NCI-H524 treated with DMSO at 0.1 percent for 48 hours (cell line): ENCODE measurements at regions not wholly inside any gene's neighbourhood (a gene's known extent, or its start where the extent isn't known, plus 50 kb on each side); places are given as distances from the start of the nearest gene placed in this dataset.

Experiments
- DNase-seq: peaks from one replicate; lab custom pipeline; 2025; lab: John Stamatoyannopoulos, UW

DNA sequence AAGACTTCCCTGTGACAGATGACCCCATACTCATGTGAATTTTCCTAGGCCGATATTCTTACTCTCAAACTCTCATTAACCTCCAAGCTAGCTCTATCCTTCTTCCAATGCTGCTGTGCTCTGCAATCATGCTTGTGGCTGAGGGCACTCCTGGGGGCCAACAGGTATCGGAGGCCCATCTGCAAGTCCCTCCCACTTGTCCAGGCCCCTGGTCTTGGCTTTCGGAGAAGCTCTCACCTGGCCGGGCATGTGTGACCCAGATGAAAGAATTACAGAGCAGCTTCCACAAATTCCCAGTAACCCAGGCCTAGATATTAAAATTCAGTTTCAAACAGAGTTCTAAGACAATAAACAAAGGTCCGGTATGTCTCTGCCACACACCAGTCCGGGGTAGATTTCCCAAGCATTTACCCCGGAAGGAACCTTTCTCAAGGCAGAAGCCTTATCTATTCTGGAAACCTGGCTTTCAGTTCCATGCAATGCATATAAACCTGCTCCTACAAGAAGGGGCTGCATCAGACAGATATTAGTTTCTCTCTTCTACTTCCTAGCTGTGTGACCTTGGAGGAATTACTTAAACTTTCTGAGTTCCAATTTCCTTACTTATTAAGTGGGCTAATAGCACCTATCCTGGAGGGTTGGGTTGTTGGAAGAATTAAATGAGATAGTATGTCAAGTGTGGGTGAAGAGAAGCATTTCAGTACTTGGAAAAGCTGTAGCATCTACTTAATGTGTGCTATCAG lies 270.8 kb downstream of the PTTG2 start:
- DNase-seq = no peak

DNA sequence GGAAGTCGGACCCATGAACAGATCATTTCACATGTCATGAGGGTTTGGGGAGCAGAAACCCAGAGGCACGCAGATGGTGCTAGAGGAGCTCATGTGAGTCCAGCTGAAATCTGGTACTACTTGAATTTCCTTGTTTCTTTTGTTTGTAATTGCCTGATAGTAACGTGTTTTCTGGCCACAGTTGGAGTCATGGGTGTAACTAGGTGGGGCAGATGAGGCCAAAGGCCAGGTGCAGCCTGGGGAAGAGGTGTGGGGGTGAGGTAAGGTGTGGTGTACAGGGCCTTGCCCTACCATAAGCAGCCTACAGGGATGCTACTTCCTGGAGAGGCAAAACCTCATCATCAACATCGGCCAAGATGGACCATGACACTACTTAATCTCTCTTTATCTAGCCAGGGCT lies 271.4 kb downstream of the PTTG2 start:
- DNase-seq = no peak

DNA sequence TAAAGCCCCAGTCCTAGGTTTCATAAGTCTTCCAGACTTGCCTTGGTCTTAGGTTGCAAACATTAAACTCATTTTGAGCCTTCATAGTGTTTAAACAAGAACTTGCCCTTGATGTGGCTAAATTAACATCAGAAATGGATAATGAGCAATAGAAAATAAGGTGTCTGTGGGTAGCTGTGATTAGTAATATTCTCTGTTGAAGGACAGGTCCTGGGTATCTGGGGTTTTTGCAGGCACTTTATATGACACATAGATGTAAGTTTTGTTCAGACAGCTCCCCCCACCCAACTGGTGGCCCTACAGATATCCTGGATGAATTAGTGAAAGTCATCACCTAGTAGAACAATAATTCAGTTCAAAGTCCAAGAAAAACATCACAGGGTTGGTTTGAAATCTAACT lies 272.5 kb downstream of the PTTG2 start:
- no peak for DNase-seq

DNA sequence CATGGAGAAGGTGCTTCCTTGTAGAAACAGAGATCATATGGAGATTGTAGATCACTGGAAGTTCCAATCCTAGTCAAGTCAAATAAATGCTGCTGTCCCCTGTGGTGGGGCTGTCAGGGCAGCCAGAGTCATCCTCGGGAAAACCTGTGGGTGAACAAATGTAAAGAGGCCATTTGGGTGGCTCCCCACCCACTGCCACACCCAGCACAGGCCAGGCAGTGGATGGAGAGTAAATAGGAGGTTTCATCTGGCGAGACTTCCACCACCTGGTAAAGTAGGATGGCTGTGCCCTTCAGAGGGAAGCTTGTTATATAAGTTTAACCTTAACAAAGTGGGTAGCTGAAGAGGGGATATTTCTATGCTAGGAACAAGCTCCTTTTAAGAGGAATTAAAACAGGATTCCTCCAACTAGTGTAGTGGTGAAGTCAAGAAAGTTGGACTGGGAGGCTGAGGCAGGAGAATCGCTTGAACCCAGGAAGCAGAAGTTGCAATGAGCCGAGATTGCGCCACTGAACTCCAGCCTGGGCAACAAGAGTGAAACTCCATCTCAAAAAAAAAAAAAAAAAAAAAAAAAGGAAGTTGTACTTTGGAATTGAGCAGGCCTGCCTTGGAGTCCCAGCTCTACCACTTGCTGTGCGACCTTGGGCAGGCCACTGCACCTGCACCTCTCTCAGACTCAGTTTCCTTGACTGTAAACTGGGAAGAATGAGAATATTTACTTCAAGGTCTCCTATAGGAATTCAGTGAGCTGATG lies 273.7 kb downstream of the PTTG2 start:
- DNase-seq = no peak

DNA sequence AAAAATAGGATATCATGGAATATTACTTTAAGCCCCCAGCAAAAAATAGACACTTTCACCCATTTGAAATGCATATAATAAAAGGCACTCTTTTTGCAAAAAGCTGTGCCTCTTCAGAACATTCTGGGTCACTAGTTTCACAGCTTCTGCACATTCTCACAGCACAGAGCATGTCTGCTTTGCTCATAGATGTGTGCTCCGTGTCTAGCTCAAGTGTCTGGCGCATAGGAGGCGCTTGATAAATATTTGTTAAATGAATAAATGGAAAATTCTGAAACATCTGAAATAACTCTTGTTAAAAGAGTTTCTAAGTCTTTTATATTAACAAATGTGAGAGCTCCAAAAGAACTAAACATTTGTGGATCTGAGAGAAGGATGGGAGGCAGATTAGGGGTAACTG lies 275.2 kb downstream of the PTTG2 start:
- no peak for DNase-seq

DNA sequence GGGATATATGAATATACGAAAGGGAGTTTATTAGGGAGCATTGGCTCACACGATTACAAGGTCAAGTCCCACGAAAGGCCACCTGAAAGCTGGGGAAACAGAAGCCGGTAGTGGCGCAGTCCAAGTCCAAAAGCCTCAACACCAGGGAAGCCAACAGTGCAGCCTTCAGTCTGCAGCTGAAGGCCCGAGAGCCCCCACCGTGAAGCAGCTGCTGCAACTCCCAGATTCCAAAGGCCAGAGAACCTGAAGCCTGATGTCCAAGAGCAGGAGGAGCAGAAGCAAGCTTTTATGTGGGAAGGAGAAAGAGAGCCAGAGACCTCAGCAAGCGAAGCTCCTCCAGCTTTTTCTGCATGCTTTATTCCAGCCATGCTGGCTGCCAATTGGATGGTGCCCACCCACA lies 275.8 kb downstream of the PTTG2 start:
- DNase-seq = no peak

DNA sequence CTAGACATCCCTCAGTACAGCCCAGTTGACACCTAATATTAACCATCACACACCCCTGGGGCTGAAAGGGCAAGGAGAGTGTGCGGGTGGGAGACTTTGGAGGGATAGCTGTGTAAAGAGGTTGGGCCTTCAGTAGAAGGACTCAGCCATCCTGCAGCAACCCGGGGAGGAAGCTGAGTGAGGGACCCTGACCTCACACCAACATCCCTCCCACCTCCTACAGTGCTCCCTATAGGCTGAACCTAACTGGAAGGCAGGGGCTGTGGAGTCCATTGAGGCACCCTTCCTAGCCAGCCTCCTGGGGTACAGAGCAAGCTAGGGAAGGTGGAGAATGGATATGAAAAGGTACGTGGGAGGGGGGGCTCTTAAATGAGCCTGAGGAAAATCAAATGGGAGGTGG lies 276.3 kb downstream of the PTTG2 start:
- DNase-seq = no peak

DNA sequence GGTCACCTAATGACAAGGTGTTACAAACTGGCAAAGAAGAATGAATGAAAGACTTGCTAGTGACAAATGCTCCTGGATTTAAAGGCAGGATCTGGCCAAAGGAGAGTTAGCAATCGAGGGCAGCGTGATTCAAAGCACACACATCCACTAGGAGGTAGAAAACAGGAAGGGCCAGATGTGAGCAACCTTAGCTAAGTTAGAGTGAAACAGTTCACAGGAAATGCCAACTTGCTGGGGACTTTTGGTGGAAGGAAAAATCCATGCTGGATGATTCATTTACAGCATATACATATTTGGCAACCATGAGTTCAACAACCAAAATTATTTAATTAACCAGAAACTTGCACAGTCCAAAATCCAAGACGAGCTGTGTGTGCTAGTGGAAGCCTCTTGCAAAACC lies 276.9 kb downstream of the PTTG2 start:
- no peak for DNase-seq

DNA sequence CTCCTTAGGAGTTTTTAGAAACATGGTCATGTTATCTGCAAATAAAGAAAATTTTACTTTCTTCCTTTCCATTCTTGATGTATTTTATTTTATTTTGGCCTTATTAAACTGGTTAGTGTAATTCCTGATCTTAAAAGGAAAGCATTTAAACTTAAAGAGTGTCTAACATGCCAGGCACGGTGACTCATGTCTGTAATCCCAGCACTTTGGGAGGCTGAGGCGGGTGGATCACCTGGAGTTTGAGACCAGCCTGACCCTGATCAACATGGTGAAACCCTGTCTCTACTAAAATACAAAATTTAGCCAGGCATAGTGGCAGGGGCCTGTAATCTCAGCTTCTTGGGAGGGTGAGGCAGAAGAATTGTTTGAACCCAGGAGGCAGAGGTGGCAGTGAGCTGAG lies 281.3 kb downstream of the PTTG2 start:
- DNase-seq = no peak

DNA sequence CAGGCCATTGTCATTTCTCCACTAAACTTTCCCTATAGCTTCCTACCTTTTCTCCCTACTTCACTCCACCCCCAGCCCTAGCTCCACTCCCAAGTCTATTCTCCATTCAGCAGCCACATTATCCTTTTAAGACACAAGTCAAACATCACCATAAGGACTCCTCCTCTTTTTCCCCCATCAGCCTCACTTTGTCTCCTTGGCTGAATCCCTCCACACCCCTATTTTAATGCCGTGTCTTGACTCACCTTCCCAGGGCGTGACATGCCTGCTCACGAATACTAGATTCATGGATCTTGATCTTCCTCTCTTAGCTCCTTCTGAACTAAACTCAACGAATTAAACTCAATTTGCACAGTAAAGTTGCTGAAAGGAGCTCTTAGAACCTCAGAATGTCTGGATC lies 281.9 kb downstream of the PTTG2 start:
- no peak for DNase-seq

DNA sequence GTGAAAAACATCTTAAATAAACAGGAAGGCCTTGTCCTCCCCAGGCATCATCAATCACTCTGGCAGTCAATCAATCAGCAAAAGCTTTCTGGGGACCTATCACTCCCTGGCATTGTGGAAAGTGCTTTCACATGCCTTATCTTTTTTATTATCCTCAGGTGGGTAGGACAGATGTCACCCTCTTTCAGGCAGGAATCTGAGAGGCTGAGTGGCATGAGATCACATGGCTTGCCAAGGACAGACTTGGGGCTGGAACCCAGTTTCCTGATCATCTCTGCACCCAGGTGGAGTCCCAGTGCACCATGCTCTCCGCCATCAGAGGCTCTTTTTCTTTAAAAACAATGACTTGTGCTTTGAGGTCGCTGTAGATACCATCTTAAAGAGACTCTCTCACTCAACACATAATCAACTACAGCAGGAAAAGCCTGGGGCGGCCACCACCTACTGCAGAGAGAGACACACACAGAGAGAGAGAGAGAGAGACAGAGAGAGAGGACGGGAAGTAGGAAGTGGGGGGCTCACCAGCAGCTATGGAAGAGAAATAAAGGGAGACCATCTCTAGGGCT lies 282.7 kb downstream of the PTTG2 start:
- no peak for DNase-seq

DNA sequence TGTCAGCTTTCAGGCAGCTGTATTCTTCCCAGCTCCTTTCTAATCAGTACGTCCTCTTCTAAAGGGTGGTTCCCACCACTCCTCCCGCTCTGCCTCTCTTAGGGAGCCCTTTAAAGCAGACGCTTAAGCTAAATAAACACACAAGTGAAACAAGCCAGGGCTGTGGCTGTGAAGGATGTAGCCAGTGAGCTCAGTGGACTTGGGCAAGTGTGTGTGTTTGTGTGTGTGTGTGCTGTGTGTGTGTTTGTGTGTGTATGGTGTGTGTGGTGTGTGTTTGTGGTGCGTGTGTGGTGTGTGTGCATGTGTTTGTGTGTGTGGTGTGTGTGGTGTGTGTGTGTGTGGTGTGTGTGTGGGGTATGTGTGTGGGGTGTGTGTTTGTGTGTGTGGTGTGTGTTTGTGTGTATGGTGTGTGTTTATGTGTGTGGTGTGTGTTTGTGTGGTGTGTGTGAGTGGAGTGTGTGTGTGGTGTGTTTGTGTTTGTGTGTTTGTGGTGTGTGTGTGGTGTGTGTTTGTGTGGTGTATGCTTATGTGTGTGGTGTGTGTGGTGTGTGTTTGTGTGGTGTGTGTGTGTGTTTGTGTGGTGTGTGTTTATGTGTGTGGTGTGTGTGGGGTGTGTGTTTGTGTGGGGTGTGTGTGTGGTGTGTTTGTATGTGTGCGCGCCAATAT lies 283.3 kb downstream of the PTTG2 start:
- DNase-seq = no peak

DNA sequence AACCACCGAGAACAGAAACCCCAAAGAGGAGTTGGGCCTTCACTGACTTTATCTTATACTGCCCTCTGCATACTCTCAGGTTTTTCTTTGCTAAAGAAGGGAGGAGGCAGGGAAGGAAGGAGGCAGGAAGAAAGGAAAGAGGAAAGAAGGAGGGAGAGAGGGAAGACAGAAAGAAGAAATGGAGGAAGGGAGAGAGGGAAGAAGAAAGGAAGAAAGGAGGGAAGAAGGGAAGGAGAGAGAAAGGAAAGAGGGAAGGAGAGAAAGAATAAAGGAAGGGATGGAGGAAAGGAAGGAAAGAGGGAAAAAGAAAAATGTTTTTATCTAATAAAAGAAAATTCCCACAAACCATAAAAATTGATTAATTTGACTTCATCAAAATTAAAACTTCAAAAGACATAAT lies 294.6 kb downstream of the PTTG2 start:
- no peak for DNase-seq

DNA sequence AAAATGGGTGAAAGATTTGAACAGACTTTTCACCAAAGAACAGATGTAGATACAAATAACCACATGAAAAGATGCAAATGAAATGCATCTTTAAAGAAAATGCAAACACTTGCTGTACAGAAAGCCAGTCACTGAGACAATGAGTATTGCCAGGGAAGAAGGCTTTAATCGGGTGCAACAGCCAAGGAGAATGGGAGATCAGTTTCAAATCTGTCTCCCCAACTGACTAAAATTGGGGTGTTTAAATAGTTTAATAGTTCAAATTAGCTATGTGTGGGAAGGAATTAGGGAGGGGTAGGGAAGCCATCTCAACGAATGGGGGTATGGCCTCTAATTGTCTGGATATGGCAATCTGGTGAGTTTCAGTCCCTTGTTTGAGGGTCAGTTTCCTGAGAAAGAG lies 295.4 kb downstream of the PTTG2 start:
- DNase-seq = no peak

DNA sequence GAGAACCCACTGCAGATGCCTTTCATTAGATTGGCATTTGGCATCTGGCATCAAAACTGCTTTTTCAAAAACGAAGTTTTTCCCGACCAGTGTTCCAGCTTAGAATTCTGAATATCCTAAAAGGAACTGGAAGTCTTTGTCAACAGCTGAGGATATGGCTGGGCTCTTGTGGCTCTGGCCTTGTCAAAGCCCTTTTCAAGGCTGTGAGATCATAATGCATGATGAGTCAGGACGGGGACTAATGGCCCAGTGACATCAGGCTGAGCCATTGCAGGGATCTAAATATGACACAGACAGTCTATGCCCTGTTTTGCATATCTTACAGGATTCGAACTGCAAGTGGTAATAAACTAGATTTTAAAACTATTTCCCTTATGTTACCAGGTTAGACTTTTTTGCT lies 306.4 kb downstream of the PTTG2 start:
- no peak for DNase-seq

DNA sequence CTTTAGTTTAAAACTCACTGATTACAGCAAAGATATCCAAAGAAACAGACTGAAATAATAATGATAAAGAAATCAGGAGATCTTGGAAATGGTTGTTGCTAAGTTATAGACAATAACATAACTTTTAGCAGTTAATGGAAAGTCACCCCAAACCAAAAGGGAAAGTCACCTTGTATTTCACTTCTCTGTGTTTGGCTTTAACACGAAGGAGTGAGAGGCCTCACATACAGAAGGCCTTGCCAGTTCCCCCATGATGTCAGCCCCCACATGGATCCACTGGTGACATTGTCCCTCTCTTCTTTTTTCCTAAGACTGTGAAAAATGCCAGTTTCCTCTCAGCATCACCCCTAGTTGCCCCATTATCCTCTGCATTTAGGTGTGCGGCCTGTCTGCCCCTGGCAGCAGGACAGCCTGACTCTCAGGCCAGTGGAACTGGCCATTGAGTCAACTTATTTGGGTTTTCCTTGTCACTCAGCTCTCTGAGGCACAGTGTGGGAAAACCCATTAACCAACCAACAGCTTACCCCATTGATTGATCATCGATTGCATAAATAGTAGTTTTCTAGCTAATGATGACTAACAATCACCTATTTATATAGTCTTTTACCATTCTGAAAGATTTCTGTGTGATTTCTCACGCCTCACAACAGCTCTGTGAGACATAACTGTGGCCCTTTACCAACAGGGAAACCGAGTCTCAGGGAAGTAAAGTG lies 308.1 kb downstream of the PTTG2 start:
- DNase-seq = no peak

DNA sequence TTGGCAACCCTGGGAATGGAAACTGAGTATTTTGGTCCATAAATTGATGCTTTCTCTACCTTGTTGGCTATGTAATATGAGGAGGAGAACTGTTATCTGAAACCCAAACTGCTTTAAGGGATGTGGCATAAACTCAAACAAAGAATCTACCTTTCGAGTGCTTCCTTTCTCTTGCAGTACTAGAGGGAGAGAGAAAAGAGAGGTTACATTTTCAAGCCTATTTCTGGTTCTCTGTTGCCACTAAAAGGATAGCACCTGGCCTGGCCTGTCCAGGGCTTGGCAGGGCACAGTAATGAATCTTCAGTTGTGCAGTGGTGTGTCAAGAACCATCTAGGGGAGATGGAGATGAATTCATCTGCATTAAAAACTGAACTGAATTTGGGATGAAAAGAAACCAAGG lies 308.6 kb downstream of the PTTG2 start:
- DNase-seq = no peak

DNA sequence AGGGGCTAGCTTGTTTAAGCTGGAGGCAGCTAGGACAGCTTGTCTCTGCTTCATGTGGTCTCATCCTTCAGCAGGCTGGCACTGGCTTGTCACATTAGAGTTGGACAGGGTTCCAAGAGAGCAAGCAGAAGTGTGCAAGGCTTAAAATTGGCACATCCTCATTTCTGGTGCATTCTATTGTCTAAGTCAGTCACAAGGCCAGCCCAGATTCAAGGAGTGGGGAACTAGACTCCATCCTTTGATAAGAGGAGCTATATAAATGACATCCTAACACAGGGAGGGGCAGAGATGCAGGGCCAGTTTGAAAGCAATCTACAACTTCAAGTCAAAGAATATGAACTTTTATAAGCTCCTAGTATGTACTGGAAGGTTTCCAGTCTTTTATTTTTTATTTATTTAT lies 313.2 kb downstream of the PTTG2 start:
- DNase-seq = no peak

DNA sequence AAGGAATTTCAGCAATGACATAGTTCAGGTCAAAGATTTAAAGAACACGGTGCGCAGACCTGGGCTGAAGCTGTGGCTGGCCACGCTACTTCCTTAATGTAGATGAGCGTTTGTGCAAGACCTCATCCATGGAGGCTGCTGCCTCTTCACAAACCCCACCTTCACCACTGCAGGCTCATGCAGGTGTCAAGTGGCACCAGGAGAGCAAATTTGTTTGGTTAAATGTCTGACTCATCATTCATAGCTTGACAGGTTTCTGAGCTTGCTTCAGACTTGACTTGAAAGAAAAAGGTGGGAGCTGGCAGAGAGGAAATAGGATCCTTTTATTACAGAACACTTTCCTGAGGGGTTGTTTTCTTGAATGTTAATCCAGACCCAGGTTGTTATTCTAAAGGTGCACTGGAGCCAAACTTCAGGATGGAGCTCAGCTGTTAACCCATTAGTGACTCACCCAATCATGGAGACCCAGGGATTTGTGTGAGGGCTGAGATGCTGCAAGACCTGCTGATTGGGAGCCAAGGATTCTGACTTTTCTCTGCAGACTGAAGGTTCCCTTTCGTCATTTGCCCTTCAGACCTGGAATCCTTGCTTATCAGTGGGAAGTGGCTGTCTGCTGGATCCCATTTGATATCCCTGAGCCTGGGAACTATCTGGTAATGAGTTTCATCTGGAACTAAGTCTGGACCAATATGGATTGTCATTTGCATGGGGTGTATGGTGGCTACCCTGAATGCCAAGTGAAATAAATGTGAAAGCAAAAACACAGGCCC lies 315.3 kb downstream of the PTTG2 start:
- no peak for DNase-seq

DNA sequence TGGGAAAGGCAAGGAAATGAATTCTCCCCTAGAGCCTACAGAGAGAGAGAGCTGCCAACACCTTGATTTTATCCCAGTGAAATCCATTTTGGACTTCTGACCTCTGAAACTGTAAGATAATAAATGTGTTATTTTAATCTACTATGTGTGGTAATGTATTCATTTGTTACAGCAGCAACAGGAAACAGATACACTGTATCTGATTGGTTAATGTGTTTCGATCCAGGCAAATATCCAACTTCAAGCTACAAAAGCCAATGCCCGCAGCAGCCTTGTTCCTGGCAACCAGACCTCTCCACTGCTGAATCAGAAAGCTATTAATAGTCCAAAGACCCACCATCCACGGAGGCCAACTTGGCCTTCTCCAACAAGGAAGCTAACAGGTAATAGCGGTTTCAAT lies 318.1 kb downstream of the PTTG2 start:
- DNase-seq = no peak

DNA sequence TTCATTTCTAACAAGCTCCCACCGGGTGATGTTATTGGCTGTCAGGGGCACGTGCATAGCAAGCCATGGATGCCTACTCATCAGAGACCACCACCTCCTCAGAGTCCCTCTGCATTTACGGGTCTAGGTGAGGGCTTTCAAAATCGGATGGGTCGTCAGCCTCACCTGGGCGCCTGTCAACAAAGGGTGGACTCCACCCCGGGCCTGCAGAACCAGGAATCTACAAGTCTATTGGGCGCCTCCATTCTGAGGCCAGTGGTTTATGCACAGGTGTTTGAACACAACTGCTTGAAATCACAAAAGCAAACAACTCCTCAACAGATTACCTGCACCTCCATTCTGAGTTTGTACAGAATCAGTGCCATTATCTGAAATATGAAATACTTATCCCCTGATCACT lies 318.9 kb downstream of the PTTG2 start:
- DNase-seq = no peak
